Right lung (tissue), 2 donors: ENCODE measurements at regions not wholly inside any gene's neighbourhood (a gene's known extent, or its start where the extent isn't known, plus 50 kb on each side); places are given as distances from the start of the nearest gene placed in this dataset.
"Not testable (repeated sequence)": the region's sequence is repeated elsewhere in the genome, so short reads cannot be mapped to it uniquely, and the experiment has no call there.

Experiments
- DNase-seq, 2 donors: peaks; one replicate each; pipeline ENCODE4 v3.0.0-alpha.2; 2013

DNA sequence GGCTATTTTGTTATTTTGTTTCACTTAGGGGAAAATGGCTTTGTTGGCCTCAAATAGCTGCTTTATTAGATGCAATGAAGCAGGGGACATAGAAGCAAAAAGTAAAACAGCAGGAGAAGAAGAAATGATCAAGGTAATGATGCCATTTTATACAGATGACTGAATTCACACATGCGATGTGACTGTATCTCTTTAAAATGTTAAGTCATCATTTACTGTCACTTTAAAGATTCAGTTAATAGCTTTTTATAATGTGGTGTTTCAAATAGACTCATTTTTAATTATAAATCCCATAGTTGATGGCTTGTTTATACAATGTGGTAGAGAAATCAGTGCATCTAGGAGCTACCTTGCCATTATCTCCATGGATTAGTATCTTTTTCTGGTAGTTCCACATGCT, 863.9 kb upstream of the DEFB115 start:
- DNase-seq: not testable (repeated sequence)

DNA sequence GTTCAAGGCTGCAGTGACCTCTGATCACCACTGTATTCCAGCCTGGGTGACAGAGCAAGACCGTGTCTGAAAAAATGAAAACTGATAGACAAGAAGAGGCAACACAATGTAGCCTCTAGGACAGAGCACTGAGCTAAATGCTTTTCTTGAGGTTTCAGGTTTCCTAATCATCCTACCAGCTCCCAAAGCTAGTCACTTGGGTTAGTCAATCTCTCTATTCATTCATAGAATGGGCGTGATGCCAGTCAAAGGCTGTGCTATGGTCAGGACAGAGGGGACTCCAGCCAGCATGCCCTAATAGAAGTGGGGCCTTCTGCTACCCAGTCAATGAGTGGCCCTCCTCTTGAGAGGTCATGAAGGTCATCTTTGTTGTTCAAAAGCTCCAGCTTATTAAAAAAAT, 860.4 kb upstream of the DEFB115 start:
- DNase-seq: not testable (repeated sequence)

DNA sequence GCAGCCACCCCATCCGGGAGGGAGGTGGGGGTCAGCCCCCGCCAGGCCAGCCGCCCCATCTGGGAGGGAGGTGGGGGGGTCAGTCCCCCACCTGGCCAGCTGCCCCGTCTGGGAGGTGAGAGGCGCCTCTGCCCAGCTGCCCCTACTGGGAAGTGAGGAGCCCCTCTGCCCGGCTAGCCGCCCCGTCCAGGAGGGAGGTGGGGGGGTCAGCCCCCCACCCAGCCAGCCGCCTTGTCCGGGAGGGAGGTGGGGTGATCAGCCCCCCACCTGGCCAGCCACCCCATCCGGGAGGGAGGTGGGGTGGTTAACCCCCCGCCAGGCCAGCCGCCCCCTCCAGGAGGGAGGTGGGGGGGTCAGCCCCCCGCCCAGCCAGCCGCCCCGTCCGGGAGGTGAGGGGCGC, 852.4 kb upstream of the DEFB115 start:
- DNase-seq: not testable (repeated sequence)

DNA sequence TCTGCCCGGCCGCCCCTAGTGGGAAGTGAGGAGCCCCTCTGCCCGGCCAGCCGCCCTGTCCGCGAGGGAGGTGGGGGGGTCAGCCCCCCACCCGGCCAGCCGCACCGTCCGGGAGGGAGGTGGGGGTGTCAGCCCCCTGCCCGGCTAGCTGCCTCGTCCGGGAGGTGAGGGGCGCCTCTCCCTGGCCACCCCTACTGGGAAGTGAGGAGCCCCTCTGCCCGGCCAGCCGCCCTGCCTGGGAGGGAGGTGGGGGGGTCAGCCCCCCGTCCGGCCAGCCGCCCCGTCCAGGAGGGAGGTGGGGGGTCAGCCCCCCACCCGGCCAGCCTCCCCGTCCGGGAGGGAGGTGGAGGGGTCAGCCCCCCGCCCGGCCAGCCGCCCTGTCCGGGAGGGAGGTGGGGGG, 851.9 kb upstream of the DEFB115 start:
- not testable (repeated sequence) for DNase-seq

DNA sequence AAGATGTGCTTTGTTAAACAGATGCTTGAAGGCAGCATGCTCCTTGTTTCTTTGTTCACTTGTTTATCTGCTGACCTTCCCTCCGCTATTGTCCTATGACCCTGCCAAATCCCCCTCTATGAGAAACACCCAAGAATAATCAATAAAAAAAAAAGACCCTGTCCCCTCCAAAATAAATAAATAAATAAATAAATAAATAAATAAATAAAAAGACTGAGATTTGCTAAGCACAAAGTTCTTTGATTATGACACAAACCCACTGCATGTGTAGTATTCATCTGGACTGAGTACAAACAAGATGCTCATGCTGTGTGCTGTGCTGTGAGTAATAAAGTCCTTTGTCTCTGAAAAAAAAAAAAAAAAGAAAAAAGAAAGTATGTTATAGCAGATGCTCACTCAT, 851.1 kb upstream of the DEFB115 start:
- not testable (repeated sequence) for DNase-seq

DNA sequence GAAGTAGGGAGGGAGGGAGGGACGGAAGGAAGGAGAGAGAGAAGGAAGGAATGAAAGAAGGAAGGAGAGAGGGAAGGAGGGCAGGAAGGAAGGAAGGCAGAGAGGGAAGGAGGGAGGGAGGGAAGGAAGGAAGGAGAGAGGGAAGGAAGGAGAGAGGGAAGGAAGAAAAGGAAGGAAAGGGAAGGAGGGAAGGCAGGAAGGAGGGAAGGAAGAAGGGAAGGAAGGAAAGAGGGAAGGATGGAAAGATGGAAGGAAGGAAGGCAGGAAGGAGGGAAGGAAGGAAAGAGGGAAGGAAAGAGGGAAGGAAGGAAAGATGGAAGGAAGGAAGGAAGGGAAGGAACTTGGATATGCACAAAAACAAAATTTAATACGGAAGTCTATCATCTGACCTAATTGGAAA, 844.5 kb upstream of the DEFB115 start:
- no peak for DNase-seq

DNA sequence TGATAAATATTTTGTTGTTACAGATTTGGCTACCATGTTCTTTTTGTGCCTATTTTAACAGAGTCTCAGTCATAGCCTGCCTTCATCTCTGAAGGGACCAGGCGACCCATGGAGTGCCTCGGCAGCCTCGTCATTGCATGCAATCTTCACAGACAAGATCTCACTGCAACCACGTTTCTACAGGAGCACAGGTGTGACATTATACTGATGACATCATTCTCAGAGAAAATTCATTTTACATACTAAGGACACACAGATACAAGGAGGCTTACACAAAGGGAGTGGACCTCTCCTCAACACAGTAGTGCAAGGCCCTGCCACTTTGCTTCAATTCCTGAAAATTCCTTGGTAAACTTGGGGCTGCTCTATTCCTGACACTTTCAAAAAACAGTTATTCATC, 840.1 kb upstream of the DEFB115 start:
- not testable (repeated sequence) for DNase-seq

DNA sequence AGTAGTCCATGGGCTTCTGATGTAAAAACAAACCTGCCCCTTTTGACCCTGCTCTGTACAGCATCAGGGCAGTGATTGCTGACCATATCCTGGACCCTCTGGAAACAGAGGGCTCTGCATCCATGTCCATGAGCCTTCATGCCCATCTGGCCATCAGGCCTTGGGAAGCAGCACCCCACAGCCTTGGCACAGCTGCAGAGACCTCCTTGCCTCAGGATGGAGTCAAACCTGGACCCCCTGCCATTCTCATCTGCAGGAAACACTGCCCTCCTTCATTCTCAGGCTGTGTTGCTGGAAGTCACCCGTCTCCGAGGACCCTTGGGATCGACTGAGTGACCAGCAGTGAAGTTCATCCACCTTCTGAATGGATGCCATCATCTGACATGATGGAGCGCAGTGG, 839.1 kb upstream of the DEFB115 start:
- not testable (repeated sequence) for DNase-seq

DNA sequence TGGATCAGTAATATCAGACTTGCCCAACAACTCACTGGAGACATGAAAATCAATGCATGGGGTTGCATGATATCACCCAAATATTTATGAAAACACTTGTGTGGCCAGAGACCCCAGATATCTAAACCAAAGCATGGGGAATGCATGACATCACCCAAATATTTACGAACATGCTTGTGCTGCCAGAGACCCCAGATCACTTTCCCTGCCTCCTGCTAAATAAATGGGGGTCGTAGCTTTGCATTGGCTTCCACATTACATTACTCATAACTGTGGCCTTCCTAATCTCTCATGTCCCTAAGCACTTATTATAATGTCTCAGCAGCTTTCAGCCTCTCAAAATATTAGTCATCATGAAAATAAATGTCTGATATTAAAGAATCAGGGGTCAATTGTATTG, 838.0 kb upstream of the DEFB115 start:
- DNase-seq: no peak

DNA sequence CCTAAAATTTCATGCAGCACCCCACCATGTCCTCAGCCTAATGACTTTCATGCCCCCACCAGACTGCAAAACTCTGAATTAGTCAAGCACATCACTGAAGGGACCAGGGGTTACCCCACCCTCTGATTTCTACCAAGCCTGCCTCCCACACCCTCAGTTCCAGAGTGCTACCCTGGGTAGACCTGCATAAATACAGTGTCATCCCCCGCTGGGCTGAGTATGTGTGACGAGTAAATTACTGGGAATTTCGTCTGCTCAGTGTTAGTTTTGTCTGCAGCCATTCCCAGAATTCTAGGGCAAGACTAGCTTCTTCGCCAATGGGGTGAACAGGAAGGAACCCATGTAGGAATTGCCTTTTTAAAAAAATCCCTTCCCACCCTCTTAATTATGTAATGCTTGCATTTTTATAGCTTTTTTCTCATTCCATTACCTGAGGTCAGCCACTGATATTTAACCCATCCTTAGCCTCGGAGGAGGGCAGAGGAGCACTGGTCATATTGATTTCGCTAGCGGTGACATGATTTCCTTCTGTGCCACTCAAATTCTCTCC, 837.5 kb upstream of the DEFB115 start:
- not testable (repeated sequence) for DNase-seq
